GM12878 (cell line): ENCODE measurements at regions not wholly inside any gene's neighbourhood (a gene's known extent, or its start where the extent isn't known, plus 50 kb on each side); places are given as distances from the start of the nearest gene placed in this dataset.

Experiments used
- BMI1 ChIP-seq: fragments of 450-650 bp; IDR thresholded peaks from 2 replicates; pipeline ENCODE4 v1.6.1; 2016; ENCODE audit warnings: mild to moderate bottlenecking, moderate library complexity, borderline replicate concordance
- CBFB ChIP-seq: IDR thresholded peaks from 2 replicates; pipeline ENCODE4 v1.6.1; 2016; ENCODE audit warnings: antibody characterized with exemption, low read depth
- CREB1 ChIP-seq: IDR thresholded peaks from 2 replicates; pipeline ENCODE4 v1.6.1; 2012; ENCODE audit warnings: low read depth, mild to moderate bottlenecking, inconsistent platforms
- HSF1 ChIP-seq: fragments of 150-350 bp; IDR thresholded peaks from 2 replicates; pipeline ENCODE4 v1.6.1; 2014; ENCODE audit warnings: mild to moderate bottlenecking, low read depth, low read length
- MTA2 ChIP-seq: fragments of 450-650 bp; IDR thresholded peaks from 2 replicates; pipeline ENCODE4 v1.6.1; 2016; ENCODE audit warnings: low read depth, mild to moderate bottlenecking, moderate library complexity
- MYB ChIP-seq: fragments of 150-350 bp; IDR thresholded peaks from 2 replicates; pipeline ENCODE4 v1.6.1; 2014; ENCODE audit warnings: mild to moderate bottlenecking, low read depth, low read length, borderline replicate concordance
- NFXL1 ChIP-seq: fragments of 450-650 bp; IDR thresholded peaks from 2 replicates; pipeline ENCODE4 v1.6.1; 2017; ENCODE audit warnings: antibody characterized with exemption, mild to moderate bottlenecking, borderline replicate concordance
- PAX5 ChIP-seq: IDR thresholded peaks from 2 replicates; pipeline ENCODE4 v1.6.1; 2011; ENCODE audit warnings: low read depth, low read length, borderline replicate concordance
- RBBP5 ChIP-seq: fragments of 200-600 bp; sonication (generic); conservative IDR thresholded peaks from 2 replicates; pipeline ENCODE4 v1.6.1; 2016
- REST ChIP-seq: IDR thresholded peaks from 2 replicates; pipeline ENCODE4 v1.6.1; 2012; ENCODE audit warnings: mild to moderate bottlenecking, low read depth, low read length
- TARDBP ChIP-seq: IDR thresholded peaks from 2 replicates; pipeline ENCODE4 v1.6.1; 2016; ENCODE audit warnings: borderline replicate concordance
- TCF7 ChIP-seq: IDR thresholded peaks from 2 replicates; pipeline ENCODE4 v1.6.1; 2014; ENCODE audit warnings: antibody characterized with exemption, borderline replicate concordance
- ZNF217 ChIP-seq: fragments of 450-650 bp; IDR thresholded peaks from 2 replicates; pipeline ENCODE4 v1.6.1; 2017; ENCODE audit warnings: antibody characterized with exemption, mild to moderate bottlenecking
- ZNF384 ChIP-seq: IDR thresholded peaks from 2 replicates; pipeline ENCODE4 v1.6.1; 2012; ENCODE audit warnings: low read depth, mild to moderate bottlenecking, low read length, improper control_type of control experiment, borderline replicate concordance
- TF ChIP-seq, protein P1 (sequence below): fragments of 450-650 bp; IDR thresholded peaks from 2 replicates; pipeline ENCODE4 v1.6.1; 2014; ENCODE audit warnings: mild to moderate bottlenecking

DNA sequence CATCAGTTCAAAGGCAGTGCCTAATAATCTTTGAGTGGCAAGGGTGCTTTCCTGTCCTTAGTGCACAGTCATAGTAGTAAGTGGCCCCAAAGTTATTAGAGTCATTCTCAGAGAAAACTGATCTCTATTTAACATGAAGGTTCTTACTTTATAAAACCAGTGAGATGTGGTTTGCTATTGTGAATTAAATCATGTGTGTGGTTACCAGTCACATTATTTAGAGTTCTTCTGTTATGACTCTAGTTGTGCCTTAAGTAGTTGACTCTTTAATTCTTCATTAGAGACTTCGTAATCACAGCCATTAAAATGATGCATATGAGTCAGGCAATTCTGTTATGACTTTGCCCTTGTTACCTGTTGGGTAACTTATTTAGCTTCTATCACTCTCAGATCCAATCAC, 1392.9 kb upstream of the ACVR2A start (continued):
- TF ChIP-seq HSF1 (no peak), PAX5 (no peak), NFXL1 (no peak), TCF7 (no peak), TARDBP (no peak), CREB1 (no peak), ZNF217 (peak; percentile 89), BMI1 (peak; percentile 90), ZNF384 (no peak), MTA2 (peak; percentile 99), MYB (no peak), RBBP5 (no peak), CBFB (no peak), REST (no peak)
- TF ChIP-seq, protein P1, sequence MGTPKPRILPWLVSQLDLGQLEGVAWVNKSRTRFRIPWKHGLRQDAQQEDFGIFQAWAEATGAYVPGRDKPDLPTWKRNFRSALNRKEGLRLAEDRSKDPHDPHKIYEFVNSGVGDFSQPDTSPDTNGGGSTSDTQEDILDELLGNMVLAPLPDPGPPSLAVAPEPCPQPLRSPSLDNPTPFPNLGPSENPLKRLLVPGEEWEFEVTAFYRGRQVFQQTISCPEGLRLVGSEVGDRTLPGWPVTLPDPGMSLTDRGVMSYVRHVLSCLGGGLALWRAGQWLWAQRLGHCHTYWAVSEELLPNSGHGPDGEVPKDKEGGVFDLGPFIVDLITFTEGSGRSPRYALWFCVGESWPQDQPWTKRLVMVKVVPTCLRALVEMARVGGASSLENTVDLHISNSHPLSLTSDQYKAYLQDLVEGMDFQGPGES: no peak
